BLaER1 treated with 17β-estradiol and CSF1 and Interleukin-3, amounts not matched to agents 10 nM and 100 nM (cell line): ENCODE measurements at regions not wholly inside any gene's neighbourhood (a gene's known extent, or its start where the extent isn't known, plus 50 kb on each side); places are given as distances from the start of the nearest gene placed in this dataset.

Experiments
- H3K27ac ChIP-seq, 11 experiments: shearing (Covaris generic); formaldehyde crosslinking; 2 replicates each; pipeline ENCODE4 v1.8.1; 2022
- H3K27me3 ChIP-seq, 11 experiments: shearing (Covaris generic); formaldehyde crosslinking; 2 replicates each; pipeline ENCODE4 v1.8.1; 2022
- H3K36me3 ChIP-seq, 11 experiments: shearing (Covaris generic); formaldehyde crosslinking; 2 replicates each; pipeline ENCODE4 v1.8.1; 2022
- H3K4me1 ChIP-seq, 10 experiments: shearing (Covaris generic); formaldehyde crosslinking; 2 replicates each; pipeline ENCODE4 v1.8.1; 2022
- H3K4me2 ChIP-seq, 11 experiments: shearing (Covaris generic); formaldehyde crosslinking; 2 replicates each; pipeline ENCODE4 v1.8.1; 2022
- H3K4me3 ChIP-seq, 10 experiments: shearing (Covaris generic); formaldehyde crosslinking; 2 replicates each; pipeline ENCODE4 v1.8.1; 2022
- H3K9ac ChIP-seq, 11 experiments: shearing (Covaris generic); formaldehyde crosslinking; 2 replicates each; pipeline ENCODE4 v1.8.1; 2022
- H3K9me3 ChIP-seq, 11 experiments: shearing (Covaris generic); formaldehyde crosslinking; replicated peaks in 1 of 11; 2 replicates each; pipeline ENCODE4 v1.8.1; 2022
- H4K20me1 ChIP-seq, 11 experiments: shearing (Covaris generic); formaldehyde crosslinking; 2 replicates each; pipeline ENCODE4 v1.8.1; 2022
- Cebpa-rat ChIP-seq, 11 experiments: shearing (Covaris generic); IDR thresholded peaks; 2 replicates each; pipeline ENCODE4 v1.8.1; 2022

DNA sequence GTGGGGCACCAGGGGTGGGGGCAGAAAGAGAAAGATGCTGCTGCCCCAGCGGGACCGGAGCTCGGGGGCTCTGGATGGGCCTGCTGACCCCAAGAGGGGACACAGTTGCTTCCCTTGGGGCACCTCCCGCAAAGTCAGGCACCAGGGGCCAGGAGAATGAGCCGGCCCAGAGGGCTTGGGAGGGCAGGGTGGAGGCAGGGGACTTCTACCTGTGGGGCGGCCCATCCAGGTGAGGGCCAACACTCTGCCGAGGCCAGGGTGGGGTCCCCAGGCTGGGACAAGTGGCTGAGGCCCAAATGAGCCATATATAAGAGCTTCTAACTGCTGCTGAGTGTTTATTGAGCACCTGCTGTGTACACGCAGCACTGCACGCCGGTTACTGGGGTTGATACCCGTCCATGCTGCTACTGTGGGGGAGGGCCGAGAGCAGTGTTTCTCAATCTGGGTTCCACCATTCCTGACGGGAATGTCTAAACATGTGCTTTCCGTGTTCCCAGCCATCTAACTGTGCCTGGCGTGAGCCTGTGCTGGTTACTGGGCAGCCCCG is 211.7 kb upstream of the GSE1 start:
- Histone ChIP-seq H4K20me1 (peaks cover 0 to 24% (median under 1%) of the 10 kb centered on the region in 11 experiments; a peak in 7 of 22 replicates), H3K27ac (no peak overlapping the region), H3K9me3 (no peaks in the 10 kb centered on the region), H3K4me2 (peak overlapping the region in 7 of 11 experiments; percentile 9 to 81 (median 71); a peak in 8 of 22 replicates), H3K36me3 (no peaks in the 10 kb centered on the region), H3K27me3 (peaks cover 0 to 22% (median 0%) of the 10 kb centered on the region in 11 experiments; a peak in 7 of 22 replicates), H3K4me1 (peaks cover 32 to 77% (median 73%) of the 10 kb centered on the region in 10 experiments), H3K9ac (no peak overlapping the region), H3K4me3 (no peak overlapping the region)
- TF ChIP-seq Cebpa-rat (IDR thresholded peaks at IDR 0.05) = no peak

DNA sequence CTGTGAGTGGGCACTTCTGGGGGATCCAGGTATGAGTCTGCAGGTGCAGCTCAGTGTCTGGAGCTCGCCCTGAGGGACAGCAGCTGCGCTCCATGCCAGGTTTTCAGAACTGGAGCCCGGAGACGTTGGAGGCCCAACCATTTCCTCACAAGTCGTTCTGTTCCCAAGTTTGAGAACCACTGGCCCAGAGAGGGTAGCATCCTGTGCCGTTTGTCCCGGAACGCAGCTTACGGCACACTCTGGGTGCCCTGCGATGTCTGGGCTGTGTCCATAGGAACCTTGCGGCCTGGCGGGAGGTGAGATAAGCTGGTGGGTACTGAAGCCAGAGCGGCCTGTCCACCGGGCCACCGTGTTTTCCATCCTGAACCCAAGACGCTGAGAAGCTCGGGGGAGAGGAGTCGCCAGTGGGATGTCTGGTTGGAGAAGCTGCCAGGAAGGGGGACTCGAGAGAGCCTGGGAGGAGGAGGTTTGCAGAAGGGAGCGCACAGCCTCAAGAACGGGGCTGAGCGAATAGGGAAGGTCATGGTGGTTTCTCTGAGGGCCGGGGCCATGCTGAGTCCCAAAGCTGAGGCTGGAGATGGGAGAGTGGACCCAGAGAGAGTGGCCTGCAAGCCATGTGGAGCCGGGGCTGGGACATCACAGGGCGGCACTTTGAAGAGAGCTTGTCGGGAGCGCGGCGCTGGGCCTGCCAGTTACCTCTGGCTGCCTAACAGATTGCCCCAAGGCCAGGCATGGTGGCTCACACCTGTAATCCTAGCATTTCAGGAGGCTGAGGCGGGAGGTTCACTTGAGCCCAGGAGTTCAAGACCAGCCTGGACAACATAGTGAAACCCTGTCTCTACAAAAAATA is 211.0 kb upstream of the GSE1 start:
- Histone ChIP-seq H3K36me3 (no peaks in the 10 kb centered on the region), H3K9me3 (no peaks in the 10 kb centered on the region), H3K27me3 (peaks cover 0 to 15% (median 0%) of the 10 kb centered on the region in 11 experiments; a peak in 7 of 22 replicates), H3K4me2 (peak overlapping the region in 9 of 11 experiments; percentile 56 to 81 (median 64); a peak in 17 of 22 replicates), H3K27ac (0 out of 22 replicates have a peak overlapping the region, but pooled peaks of 2 of the 11 experiments have one; percentile 6 to 28), H3K4me3 (no peak overlapping the region), H3K9ac (no peak overlapping the region), H4K20me1 (peaks cover 0 to 18% (median 0%) of the 10 kb centered on the region in 11 experiments; a peak in 6 of 22 replicates), H3K4me1 (peaks cover 26 to 70% (median 66%) of the 10 kb centered on the region in 10 experiments)
- TF ChIP-seq Cebpa-rat (IDR thresholded peaks at IDR 0.05) = no peak

DNA sequence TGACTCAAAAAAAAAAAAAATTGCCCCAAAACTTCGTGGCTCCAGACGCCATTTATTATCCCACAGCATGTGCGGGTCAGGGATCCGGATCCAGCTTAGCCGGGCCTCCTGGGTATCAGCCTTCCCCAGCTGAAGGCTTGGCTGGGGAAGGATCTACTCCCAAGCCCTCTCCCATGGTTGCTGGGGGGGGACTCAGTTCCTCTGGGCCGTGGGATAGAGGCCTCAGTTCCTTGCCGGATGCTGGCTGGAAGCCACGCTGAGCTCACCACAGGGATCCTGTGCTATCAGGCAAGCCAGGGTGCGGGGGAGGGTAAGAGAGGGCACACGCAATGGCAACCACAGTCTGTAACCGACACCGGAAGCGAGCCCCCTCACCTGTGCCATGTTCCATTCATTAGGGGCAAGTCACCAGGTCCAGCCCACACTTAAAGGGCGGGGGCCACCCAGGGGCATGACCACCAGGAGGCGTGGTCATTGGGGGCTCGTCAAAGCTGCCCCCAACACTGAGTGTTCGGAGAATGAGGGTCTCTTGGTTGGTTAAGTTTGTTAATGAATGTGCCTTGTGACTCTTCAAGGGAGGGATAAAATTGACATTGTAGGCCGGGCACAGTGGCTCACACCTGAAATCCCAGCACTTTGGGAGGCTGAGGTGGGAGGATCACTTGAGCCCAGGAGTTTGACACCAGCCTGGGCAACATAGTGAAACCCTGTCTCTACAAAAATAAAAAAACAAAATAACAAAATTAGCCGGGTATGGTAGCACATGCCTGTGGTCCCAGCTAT is 210.0 kb upstream of the GSE1 start:
- H3K4me1 ChIP-seq = peaks cover 20 to 61% (median 57%) of the 10 kb centered on the region in 10 experiments
- no peak overlapping the region for H3K4me3 ChIP-seq
- peaks cover 0 to 6% (median 0%) of the 10 kb centered on the region in 11 experiments; a peak in 3 of 22 replicates for H3K27me3 ChIP-seq
- no peak for TF ChIP-seq Cebpa-rat (IDR thresholded peaks at IDR 0.05)
- peak overlapping the region in 2 of 11 experiments; percentile 14 to 35; a peak in 1 of 22 replicates for H3K9ac ChIP-seq
- no peaks in the 10 kb centered on the region for H3K36me3 ChIP-seq
- peak overlapping the region in 4 of 11 experiments; percentile 12 to 28 (median 17); a peak in 4 of 22 replicates for H3K27ac ChIP-seq
- peak overlapping the region; percentile 56 to 81 (median 64) for H3K4me2 ChIP-seq
- no peaks in the 10 kb centered on the region for H3K9me3 ChIP-seq
- peaks cover 0 to 12% (median 0%) of the 10 kb centered on the region in 11 experiments; a peak in 1 of 22 replicates for H4K20me1 ChIP-seq

DNA sequence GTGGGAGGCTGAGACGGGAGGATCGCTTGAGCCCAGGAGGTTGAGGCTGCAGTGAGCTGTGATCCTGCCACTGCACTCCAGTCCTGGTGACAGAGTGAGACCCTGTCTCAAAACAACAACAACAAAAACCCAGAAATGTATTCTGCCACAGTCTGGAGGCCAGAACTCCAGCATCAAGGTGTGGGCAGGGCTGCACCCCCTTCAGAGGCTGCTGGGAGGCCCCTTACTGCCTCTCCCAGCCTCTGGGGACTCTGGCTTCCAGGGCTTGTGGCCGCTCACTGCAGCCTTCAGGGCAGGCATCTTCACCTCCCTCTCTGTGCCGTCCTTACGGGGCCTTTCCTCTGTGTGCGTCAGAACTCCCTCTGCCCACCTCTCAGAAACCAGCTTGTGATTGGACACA is 209.4 kb upstream of the GSE1 start:
- Histone ChIP-seq H3K4me2 (peak overlapping the region in 8 of 11 experiments; percentile 56 to 81 (median 68); a peak in 15 of 22 replicates), H3K4me1 (peaks cover 20 to 55% (median 51%) of the 10 kb centered on the region in 10 experiments), H3K27ac (peak overlapping the region in 2 of 11 experiments; percentile 12 to 17; a peak in 3 of 22 replicates), H3K27me3 (peaks cover 0 to 1% (median 0%) of the 10 kb centered on the region in 11 experiments; a peak in 2 of 22 replicates), H4K20me1 (0 out of 22 replicates have a peak, but pooled peaks cover 0 to 7% (median 0%) of the 10 kb centered on the region in 11 experiments), H3K4me3 (no peak overlapping the region), H3K36me3 (no peaks in the 10 kb centered on the region), H3K9ac (peak overlapping the region in 3 of 11 experiments; percentile 35 to 49 (median 38); a peak in 4 of 22 replicates), H3K9me3 (no peaks in the 10 kb centered on the region)
- no peak for TF ChIP-seq Cebpa-rat (IDR thresholded peaks at IDR 0.05)

DNA sequence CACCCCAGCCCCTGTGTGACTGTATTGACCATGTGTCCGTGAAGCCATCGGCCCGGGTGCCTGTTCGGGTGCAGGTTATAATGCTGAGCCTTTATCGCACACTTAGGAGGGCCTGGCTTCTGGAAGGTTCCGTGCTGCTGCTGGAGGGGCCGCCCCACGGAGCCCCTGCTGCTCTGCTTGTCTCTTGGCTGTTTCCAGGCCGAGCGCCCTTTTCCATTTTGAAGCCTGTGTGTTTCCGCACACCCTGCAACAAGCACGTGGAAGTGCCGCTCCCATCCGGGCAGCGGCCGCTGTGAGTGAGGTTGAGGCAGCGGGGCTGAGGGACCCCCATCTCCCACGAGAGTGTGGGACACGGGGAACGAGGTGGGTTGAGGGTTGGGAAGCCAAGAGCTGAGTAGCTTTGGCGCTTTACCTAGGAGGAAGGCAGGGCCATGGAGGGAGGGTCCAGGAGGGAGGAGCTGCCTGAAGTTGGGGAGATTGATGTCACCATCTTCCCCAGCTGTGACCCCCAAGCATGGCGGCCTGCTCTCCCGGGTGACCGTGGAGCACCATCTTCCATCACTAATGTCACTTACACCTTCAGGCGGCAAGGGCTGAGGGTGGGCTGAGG is 200.1 kb upstream of the GSE1 start:
- TF ChIP-seq Cebpa-rat (IDR thresholded peaks at IDR 0.05) = no peak

DNA sequence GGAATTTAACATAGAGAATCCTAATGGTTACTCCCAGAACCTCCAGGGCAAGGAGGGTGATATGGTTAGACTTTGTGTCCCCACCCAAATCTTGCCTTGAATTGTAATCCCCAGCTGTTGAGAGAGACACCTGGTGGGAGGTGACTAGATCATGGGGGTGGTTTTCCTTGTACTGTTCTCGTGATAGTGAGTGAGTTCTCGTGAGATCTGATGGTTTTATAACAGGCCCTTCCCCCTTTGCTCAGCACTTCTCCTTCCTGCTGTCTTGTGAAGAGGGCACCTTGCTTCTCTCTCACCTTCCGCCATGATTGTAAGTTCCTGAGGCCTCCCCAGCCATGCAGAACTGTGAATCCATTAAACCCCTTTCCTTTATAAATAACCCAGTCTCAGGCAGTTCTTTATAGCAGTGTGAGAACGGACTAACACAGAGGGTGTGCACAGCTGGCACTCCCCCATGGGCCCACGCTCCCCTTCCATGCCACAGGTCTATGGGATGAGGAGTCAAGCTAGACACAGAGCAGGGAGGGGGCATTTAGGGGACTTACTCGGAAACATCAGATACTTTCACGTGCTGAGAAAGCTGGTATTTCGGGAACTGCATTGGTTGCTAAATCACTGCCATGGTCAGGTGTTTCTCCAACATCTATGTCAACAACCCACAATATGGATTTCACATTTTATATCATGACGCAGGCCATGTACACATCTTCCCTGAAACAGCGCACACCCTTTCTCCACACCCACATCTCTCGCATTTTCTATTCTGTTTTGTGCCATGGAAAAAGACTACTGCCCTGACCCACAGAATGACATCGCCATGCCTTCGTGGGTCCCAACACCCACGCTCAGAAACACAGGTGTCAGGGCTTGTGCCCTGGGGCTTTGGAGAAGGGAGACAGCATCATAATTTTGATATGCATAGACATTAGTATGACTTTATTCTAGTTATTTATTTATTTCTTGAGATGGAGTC is 199.1 kb upstream of the GSE1 start:
- H3K4me1 ChIP-seq = peaks cover 0 to 37% (median 30%) of the 10 kb centered on the region in 10 experiments; a peak in 17 of 20 replicates
- no peaks in the 10 kb centered on the region for H3K36me3 ChIP-seq
- H4K20me1 ChIP-seq = peaks cover 0 to 8% (median 0%) of the 10 kb centered on the region in 11 experiments; a peak in 1 of 22 replicates
- H3K9me3 ChIP-seq = peaks cover 15 to 20% (median 19%) of the 10 kb centered on the region in 11 experiments
- H3K9ac ChIP-seq = no peak overlapping the region
- no peak overlapping the region for H3K4me2 ChIP-seq
- no peak for TF ChIP-seq Cebpa-rat (IDR thresholded peaks at IDR 0.05)
- H3K27me3 ChIP-seq = no peaks in the 10 kb centered on the region
- H3K4me3 ChIP-seq = no peak overlapping the region
- H3K27ac ChIP-seq = no peak overlapping the region

More for the DNA sequence above, 200.1 kb upstream of the GSE1 start:
- Histone ChIP-seq H3K4me2 (no peak overlapping the region), H3K4me3 (no peak overlapping the region), H4K20me1 (peaks cover 0 to 8% (median 0%) of the 10 kb centered on the region in 11 experiments; a peak in 1 of 22 replicates), H3K9ac (no peak overlapping the region), H3K36me3 (no peaks in the 10 kb centered on the region), H3K4me1 (peaks cover 0 to 28% (median 21%) of the 10 kb centered on the region in 10 experiments; a peak in 16 of 20 replicates), H3K9me3 (peaks cover 15 to 20% (median 19%) of the 10 kb centered on the region in 11 experiments), H3K27me3 (no peaks in the 10 kb centered on the region), H3K27ac (no peak overlapping the region)
